ENCODE measurements at regions not wholly inside any gene's neighbourhood (a gene's known extent, or its start where the extent isn't known, plus 50 kb on each side); places are given as distances from the start of the nearest gene placed in this dataset.

GRCh38 chr1:87683196-87683956 lies 354.7 kb downstream of the LMO4 start:
- Histone ChIP-seq H3K9me3 (no peaks in the 10 kb centered on the region), H3K4me1 (peaks cover 19% of the 10 kb centered on the region), H3K36me3 (ENCODE audit: low read depth, missing control alignments) (no peaks in the 10 kb centered on the region), H3K4me3 (no peak overlapping the region), H3K27me3 (no peaks in the 10 kb centered on the region), H3K27ac (peak overlapping the region; percentile 53 to 76)
- no peak for DNase-seq
- intact Hi-C loops (cut with DNase I; ENCODE audit: low total_unique reads) = no loop called here
- TF ChIP-seq CTCF (IDR thresholded peaks at IDR 0.05) (no peak), POLR2A (IDR thresholded peaks at IDR 0.05) (no peak)
- WGBS, 2 donors = 42 to 44% methylated on average over 4 of the region's 4 CpGs

GRCh38 chr1:87684194-87684593 lies 355.5 kb downstream of the LMO4 start:
- Histone ChIP-seq H3K36me3 (ENCODE audit: low read depth, missing control alignments) (no peaks in the 10 kb centered on the region), H3K4me3 (peak overlapping the region; percentile 36 to 51), H3K4me1 (peaks cover 19% of the 10 kb centered on the region), H3K27me3 (no peaks in the 10 kb centered on the region), H3K9me3 (no peaks in the 10 kb centered on the region), H3K27ac (peak overlapping the region; percentile 53 to 76)
- DNase-seq = peak; percentile 39
- TF ChIP-seq POLR2A (IDR thresholded peaks at IDR 0.05) (no peak), CTCF (IDR thresholded peaks at IDR 0.05) (no peak)
- intact Hi-C loops (cut with DNase I; ENCODE audit: low total_unique reads) = no loop called here
- 13 to 23% methylated on average over 14 of the region's 14 CpGs for WGBS, 2 donors

- Histone ChIP-seq H3K36me3 (ENCODE audit: low read depth, missing control alignments) (no peaks in the 10 kb centered on the region), H3K9me3 (no peaks in the 10 kb centered on the region), H3K4me1 (peaks cover 19% of the 10 kb centered on the region), H3K4me3 (peak overlapping the region; percentile 36 to 51), H3K27ac (peak overlapping the region; percentile 53 to 76), H3K27me3 (no peaks in the 10 kb centered on the region)
- TF ChIP-seq POLR2A (IDR thresholded peaks at IDR 0.05) (no peak), CTCF (IDR thresholded peaks at IDR 0.05) (no peak)
- intact Hi-C loops (cut with DNase I; ENCODE audit: low total_unique reads) = no loop called here
- DNase-seq = peak; percentile 53
- 10 to 23% methylated on average over 6 of the region's 6 CpGs for WGBS, 2 donors
These were observed 356.1 kb downstream of the LMO4 start for GRCh38 chr1:87684713-87685205.

GRCh38 chr1:87685311-87686135 lies 356.8 kb downstream of the LMO4 start:
- TF ChIP-seq CTCF (IDR thresholded peaks at IDR 0.05) = no peak
- no peak for TF ChIP-seq POLR2A (IDR thresholded peaks at IDR 0.05)
- DNase-seq = peak; percentile 15
- H3K4me3 ChIP-seq = no peak overlapping the region
- peaks cover 19% of the 10 kb centered on the region for H3K4me1 ChIP-seq
- H3K27me3 ChIP-seq = no peaks in the 10 kb centered on the region
- intact Hi-C loops (cut with DNase I; ENCODE audit: low total_unique reads) = no loop called here
- H3K36me3 ChIP-seq (ENCODE audit: low read depth, missing control alignments) = no peaks in the 10 kb centered on the region
- peak overlapping the region; percentile 53 to 76 for H3K27ac ChIP-seq
- no peaks in the 10 kb centered on the region for H3K9me3 ChIP-seq
- 42 to 45% methylated on average over 16 of the region's 16 CpGs for whole genome bisulfite sequencing, 2 donors

Data from testis (tissue), 2 donors.